Tibial nerve (tissue), 3 donors: ENCODE measurements at regions not wholly inside any gene's neighbourhood (a gene's known extent, or its start where the extent isn't known, plus 50 kb on each side); places are given as distances from the start of the nearest gene placed in this dataset.

Experiments
- CTCF ChIP-seq, 5 experiments: fragments of 200-600 bp in 3 of 5; fragments of 450-650 bp in 2 of 5; sonication (generic) in 3 of 5; IDR thresholded peaks; one replicate each; pipeline ENCODE4 v1.5.1; 2016 to 2019; ENCODE audit warnings: antibody characterized with exemption in 5 of 5, mild to moderate bottlenecking in 3 of 5, moderate library complexity in 2 of 5
- POLR2A ChIP-seq, 2 donors: fragments of 450-650 bp; IDR thresholded peaks; one replicate each; pipeline ENCODE4 v1.6.1; 2017; ENCODE audit warnings: antibody characterized with exemption in 2 of 2, mild to moderate bottlenecking in 2 of 2, moderate library complexity in 2 of 2

- no peak for TF ChIP-seq CTCF (IDR thresholded peaks at IDR 0.05)
- TF ChIP-seq POLR2A (IDR thresholded peaks at IDR 0.05), result no peak
Observed at GRCh38 chr3:117958027-117958426, 1076.6 kb downstream of the IGSF11 start.
